Activated CD8-positive, alpha-beta memory T cell treated with anti-CD3 and anti-CD28 coated beads, Interleukin-2, amount 10 ng/mL, durations not matched to agents 7 days and 5 days (primary cell): ENCODE measurements at regions not wholly inside any gene's neighbourhood (a gene's known extent, or its start where the extent isn't known, plus 50 kb on each side); places are given as distances from the start of the nearest gene placed in this dataset.

ENCODE experiments used
- ATAC-seq: fragments of 150-1000 bp; cut with Tn5 transposase; one replicate; pipeline ENCODE4 v1.10.0; 2021; ENCODE audit warnings: moderate library complexity
- CTCF ChIA-PET: fragments of 350-600 bp; sonication (Branson Sonifier 250); formaldehyde crosslinking; loops from one replicate; lab custom pipeline; 2021; ENCODE audit warnings: antibody characterized with exemption; lab: Charles Lee
- DNase-seq: peaks from one replicate; pipeline ENCODE4 v3.0.0-alpha.2; 2020
- H3K27ac Mint-ChIP-seq: one replicate; pipeline ENCODE4 v1.8.0; 2021; ENCODE audit warnings: mild to moderate bottlenecking, mixed read lengths
- H3K27me3 Mint-ChIP-seq: one replicate; pipeline ENCODE4 v1.8.0; 2021; ENCODE audit warnings: mixed read lengths
- H3K36me3 Mint-ChIP-seq: one replicate; pipeline ENCODE4 v1.8.0; 2021; ENCODE audit warnings: mild to moderate bottlenecking, mixed read lengths
- H3K4me1 Mint-ChIP-seq: one replicate; pipeline ENCODE4 v1.8.0; 2021; ENCODE audit warnings: mixed read lengths
- H3K4me3 Mint-ChIP-seq: one replicate; pipeline ENCODE4 v1.8.0; 2021; ENCODE audit warnings: mild to moderate bottlenecking, moderate library complexity, mixed read lengths
- H3K9me3 Mint-ChIP-seq: one replicate; pipeline ENCODE4 v1.8.0; 2022; ENCODE audit warnings: low read depth, mixed read lengths

GRCh38 chr5:72569408-72569944 lies 62.3 kb upstream of the ZNF366 start:
- Mint-ChIP-seq H3K4me3 (no peak overlapping the region), H3K27ac (no peak overlapping the region), H3K36me3 (no peaks in the 10 kb centered on the region), H3K27me3 (peaks cover 11% of the 10 kb centered on the region), H3K4me1 (no peaks in the 10 kb centered on the region), H3K9me3 (no peaks in the 10 kb centered on the region)
- CTCF ChIA-PET = no interaction called here
- ATAC-seq (no peak), DNase-seq (no peak)

GRCh38 chr5:72566746-72567145 lies 59.5 kb upstream of the ZNF366 start:
- no peaks in the 10 kb centered on the region for H3K9me3 Mint-ChIP-seq
- H3K4me1 Mint-ChIP-seq = no peaks in the 10 kb centered on the region
- CTCF ChIA-PET = no interaction called here
- H3K27me3 Mint-ChIP-seq = peaks cover 9% of the 10 kb centered on the region
- DNase-seq (no peak), ATAC-seq (no peak)
- H3K4me3 Mint-ChIP-seq = no peak overlapping the region
- no peaks in the 10 kb centered on the region for H3K36me3 Mint-ChIP-seq
- no peak overlapping the region for H3K27ac Mint-ChIP-seq

- H3K4me3 Mint-ChIP-seq = no peak overlapping the region
- H3K27ac Mint-ChIP-seq = no peak overlapping the region
- H3K27me3 Mint-ChIP-seq = peaks cover 9% of the 10 kb centered on the region
- ATAC-seq (no peak), DNase-seq (no peak)
- H3K9me3 Mint-ChIP-seq = no peaks in the 10 kb centered on the region
- H3K4me1 Mint-ChIP-seq = no peaks in the 10 kb centered on the region
- no peaks in the 10 kb centered on the region for H3K36me3 Mint-ChIP-seq
- CTCF ChIA-PET = no interaction called here
These were observed 58.5 kb upstream of the ZNF366 start for GRCh38 chr5:72565513-72566289.

GRCh38 chr5:72562717-72563116 lies 55.5 kb upstream of the ZNF366 start:
- Mint-ChIP-seq H3K27me3 (peaks cover 5% of the 10 kb centered on the region), H3K4me1 (no peaks in the 10 kb centered on the region), H3K27ac (no peak overlapping the region), H3K9me3 (no peaks in the 10 kb centered on the region), H3K4me3 (no peak overlapping the region), H3K36me3 (no peaks in the 10 kb centered on the region)
- no peak for DNase-seq
- CTCF ChIA-PET = no interaction called here
- no peak for ATAC-seq

- Mint-ChIP-seq H3K36me3 (no peaks in the 10 kb centered on the region), H3K9me3 (no peaks in the 10 kb centered on the region), H3K4me1 (peaks cover 7% of the 10 kb centered on the region), H3K27ac (no peak overlapping the region), H3K27me3 (peaks cover 14% of the 10 kb centered on the region), H3K4me3 (no peak overlapping the region)
- CTCF ChIA-PET = no interaction called here
- ATAC-seq (no peak), DNase-seq (no peak)
These were observed 54.1 kb upstream of the ZNF366 start for GRCh38 chr5:72561148-72561972.

GRCh38 chr5:72559866-72560766 lies 52.9 kb upstream of the ZNF366 start:
- H3K4me3 Mint-ChIP-seq = no peak overlapping the region
- no peak overlapping the region for H3K27ac Mint-ChIP-seq
- peaks cover 8% of the 10 kb centered on the region for H3K4me1 Mint-ChIP-seq
- ATAC-seq (no peak), DNase-seq (no peak)
- CTCF ChIA-PET = no interaction called here
- no peaks in the 10 kb centered on the region for H3K36me3 Mint-ChIP-seq
- H3K27me3 Mint-ChIP-seq = peaks cover 22% of the 10 kb centered on the region
- H3K9me3 Mint-ChIP-seq = no peaks in the 10 kb centered on the region

- no peak for DNase-seq
- H3K27ac Mint-ChIP-seq = no peak overlapping the region
- H3K4me3 Mint-ChIP-seq = no peak overlapping the region
- no peaks in the 10 kb centered on the region for H3K9me3 Mint-ChIP-seq
- peaks cover 34% of the 10 kb centered on the region for H3K27me3 Mint-ChIP-seq
- ATAC-seq = no peak
- CTCF ChIA-PET = no interaction called here
- no peaks in the 10 kb centered on the region for H3K36me3 Mint-ChIP-seq
- H3K4me1 Mint-ChIP-seq = peaks cover 8% of the 10 kb centered on the region
These were observed 51.2 kb upstream of the ZNF366 start for GRCh38 chr5:72558383-72558782.

- Mint-ChIP-seq H3K27me3 (peaks cover 37% of the 10 kb centered on the region), H3K4me3 (no peak overlapping the region), H3K9me3 (no peaks in the 10 kb centered on the region), H3K4me1 (peaks cover 8% of the 10 kb centered on the region), H3K27ac (no peak overlapping the region), H3K36me3 (no peaks in the 10 kb centered on the region)
- no peak for DNase-seq
- no peak for ATAC-seq
- CTCF ChIA-PET = no interaction called here
These were observed 50.8 kb upstream of the ZNF366 start for GRCh38 chr5:72558046-72558336.

- H3K4me3 Mint-ChIP-seq = peak overlapping the region; percentile 6
- CTCF ChIA-PET = no interaction called here
These were observed 50.2 kb upstream of the ZNF366 start for GRCh38 chr5:72557167-72558045.

More at GRCh38 chr5:72557167-72558045, 50.2 kb upstream of the ZNF366 start:
- Mint-ChIP-seq H3K27ac (no peak overlapping the region), H3K4me1 (peaks cover 8% of the 10 kb centered on the region), H3K9me3 (no peaks in the 10 kb centered on the region), H3K27me3 (peaks cover 38% of the 10 kb centered on the region), H3K36me3 (no peaks in the 10 kb centered on the region)
- ATAC-seq (no peak), DNase-seq (no peak)
